HFFc6 (cell line): ENCODE measurements at regions not wholly inside any gene's neighbourhood (a gene's known extent, or its start where the extent isn't known, plus 50 kb on each side); places are given as distances from the start of the nearest gene placed in this dataset.
"Not testable (repeated sequence)": the region's sequence is repeated elsewhere in the genome, so short reads cannot be mapped to it uniquely, and the experiment has no call there.

ENCODE experiments used
- DNase-seq: peaks from one replicate; pipeline ENCODE4 v3.0.0-alpha.2; 2018
- H3K27ac Mint-ChIP-seq: 2 replicates; pipeline ENCODE4 v1.8.0; 2020; ENCODE audit warnings: mild to moderate bottlenecking, mixed read lengths
- H3K27me3 Mint-ChIP-seq: 2 replicates; pipeline ENCODE4 v1.8.0; 2021; ENCODE audit warnings: mild to moderate bottlenecking, moderate library complexity, mixed read lengths; ENCODE audit not compliant: insufficient read depth
- H3K36me3 Mint-ChIP-seq: 2 replicates; pipeline ENCODE4 v1.8.0; 2021; ENCODE audit warnings: low read depth, mixed read lengths
- H3K4me1 Mint-ChIP-seq: 2 replicates; pipeline ENCODE4 v1.8.0; 2020; ENCODE audit warnings: low read depth, mixed read lengths
- H3K4me3 Mint-ChIP-seq: 2 replicates; pipeline ENCODE4 v1.8.0; 2020; ENCODE audit warnings: mild to moderate bottlenecking, moderate library complexity, mixed read lengths
- H3K9me3 Mint-ChIP-seq: 2 replicates; pipeline ENCODE4 v1.8.0; 2020; ENCODE audit warnings: mild to moderate bottlenecking, mixed read lengths
- CTCF ChIP-seq: fragments of 200-600 bp; sonication (generic); IDR thresholded peaks from 2 replicates; pipeline ENCODE4 v1.5.0; 2021; ENCODE audit warnings: antibody characterized with exemption, mild to moderate bottlenecking

- peaks cover 62% of the 10 kb centered on the region for H3K27me3 Mint-ChIP-seq
- H3K36me3 Mint-ChIP-seq: no peaks in the 10 kb centered on the region
- no peak overlapping the region for H3K4me3 Mint-ChIP-seq
- no peaks in the 10 kb centered on the region for H3K9me3 Mint-ChIP-seq
- DNase-seq: no peak
- H3K4me1 Mint-ChIP-seq: peaks cover 10% of the 10 kb centered on the region
- H3K27ac Mint-ChIP-seq: no peak overlapping the region
- TF ChIP-seq CTCF: peak; percentile 33; the same call in 1 of the 2 replicates
Observed at GRCh38 chr1:22208268-22208972, 65.5 kb upstream of the WNT4 start.

- Mint-ChIP-seq H3K27me3 (peaks cover 57% of the 10 kb centered on the region), H3K27ac (no peak overlapping the region), H3K9me3 (no peaks in the 10 kb centered on the region), H3K36me3 (no peaks in the 10 kb centered on the region), H3K4me3 (no peak overlapping the region), H3K4me1 (peaks cover 10% of the 10 kb centered on the region)
- DNase-seq: no peak
- TF ChIP-seq CTCF: no peak
Observed at GRCh38 chr1:22208973-22209378, 66.1 kb upstream of the WNT4 start.

- Mint-ChIP-seq H3K27me3 (peaks cover 57% of the 10 kb centered on the region), H3K4me1 (peaks cover 10% of the 10 kb centered on the region), H3K36me3 (no peaks in the 10 kb centered on the region), H3K9me3 (no peaks in the 10 kb centered on the region), H3K4me3 (no peak overlapping the region), H3K27ac (no peak overlapping the region)
- DNase-seq: no peak
- no peak for TF ChIP-seq CTCF
Observed at GRCh38 chr1:22210176-22210575, 67.3 kb upstream of the WNT4 start.

- no peaks in the 10 kb centered on the region for H3K36me3 Mint-ChIP-seq
- no peak for DNase-seq
- peaks cover 55% of the 10 kb centered on the region for H3K27me3 Mint-ChIP-seq
- no peak overlapping the region for H3K27ac Mint-ChIP-seq
- TF ChIP-seq CTCF: no peak
- H3K4me1 Mint-ChIP-seq: peaks cover 10% of the 10 kb centered on the region
- no peaks in the 10 kb centered on the region for H3K9me3 Mint-ChIP-seq
- no peak overlapping the region for H3K4me3 Mint-ChIP-seq
Observed at GRCh38 chr1:22210636-22211035, 67.7 kb upstream of the WNT4 start.

- not testable (repeated sequence) for H3K27ac Mint-ChIP-seq, H3K4me3 Mint-ChIP-seq, H3K4me1 Mint-ChIP-seq, H3K9me3 Mint-ChIP-seq, H3K36me3 Mint-ChIP-seq, DNase-seq
- peaks cover 59% of the 10 kb centered on the region for H3K27me3 Mint-ChIP-seq
Observed at GRCh38 chr1:22211459-22211858, 68.6 kb upstream of the WNT4 start.

- H3K4me1 Mint-ChIP-seq: no peaks in the 10 kb centered on the region
- TF ChIP-seq CTCF: no peak
- no peaks in the 10 kb centered on the region for H3K9me3 Mint-ChIP-seq
- no peak overlapping the region for H3K27ac Mint-ChIP-seq
- H3K36me3 Mint-ChIP-seq: no peaks in the 10 kb centered on the region
- peaks cover 51% of the 10 kb centered on the region for H3K27me3 Mint-ChIP-seq
- no peak overlapping the region for H3K4me3 Mint-ChIP-seq
- no peak for DNase-seq
Observed at GRCh38 chr1:22212400-22213233, 69.7 kb upstream of the WNT4 start.
